Hepatocyte (in vitro differentiated cells): ENCODE measurements at regions not wholly inside any gene's neighbourhood (a gene's known extent, or its start where the extent isn't known, plus 50 kb on each side); places are given as distances from the start of the nearest gene placed in this dataset.
"Not testable (repeated sequence)": the region's sequence is repeated elsewhere in the genome, so short reads cannot be mapped to it uniquely, and the experiment has no call there.

Experiments
- CTCF ChIP-seq: fragments of 200-600 bp; sonication (generic); IDR thresholded peaks from 2 replicates; pipeline ENCODE4 v1.5.1; 2016; ENCODE audit warnings: antibody characterized with exemption, mild to moderate bottlenecking; ENCODE audit not compliant: poor library complexity
- EZH2 ChIP-seq: fragments of 200-600 bp; sonication (generic); IDR thresholded peaks from 2 replicates; pipeline ENCODE4 v1.6.1; 2016; ENCODE audit warnings: antibody characterized with exemption, mild to moderate bottlenecking, borderline replicate concordance
- EZH2phosphoT487 ChIP-seq: fragments of 200-600 bp; sonication (generic); IDR thresholded peaks from one replicate; pipeline ENCODE4 v1.6.1; 2018; ENCODE audit warnings: antibody characterized with exemption, mild to moderate bottlenecking, low read depth, moderate library complexity; ENCODE audit not compliant: unreplicated experiment, severe bottlenecking

GRCh38 chrX:137884813-137885212, 318.9 kb downstream of the ZIC3 start:
- TF ChIP-seq CTCF, EZH2, EZH2phosphoT487: not testable (repeated sequence)
